ENCODE measurements at regions not wholly inside any gene's neighbourhood (a gene's known extent, or its start where the extent isn't known, plus 50 kb on each side); places are given as distances from the start of the nearest gene placed in this dataset.

DNA sequence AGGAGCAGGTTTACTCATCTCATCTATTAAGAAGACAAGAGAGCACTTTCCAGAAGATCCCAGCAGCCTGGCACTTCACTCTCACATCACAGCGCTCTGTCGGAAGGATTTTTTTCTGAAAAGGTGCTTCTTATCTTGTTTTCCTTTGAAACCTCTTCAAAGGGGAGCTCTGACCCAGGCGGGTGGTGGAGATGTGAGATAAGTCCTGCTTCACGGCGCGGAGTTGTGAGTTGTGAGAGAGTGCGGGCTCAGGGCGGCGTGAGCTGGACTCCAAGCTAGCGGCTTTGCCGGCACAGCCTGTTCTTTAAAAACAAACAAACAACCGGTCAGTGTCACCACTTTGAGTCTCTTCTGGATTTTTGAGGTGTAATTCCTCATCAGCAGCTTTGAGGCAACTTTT is 169.0 kb upstream of the ARGLU1 start:
- TF ChIP-seq, protein P1, sequence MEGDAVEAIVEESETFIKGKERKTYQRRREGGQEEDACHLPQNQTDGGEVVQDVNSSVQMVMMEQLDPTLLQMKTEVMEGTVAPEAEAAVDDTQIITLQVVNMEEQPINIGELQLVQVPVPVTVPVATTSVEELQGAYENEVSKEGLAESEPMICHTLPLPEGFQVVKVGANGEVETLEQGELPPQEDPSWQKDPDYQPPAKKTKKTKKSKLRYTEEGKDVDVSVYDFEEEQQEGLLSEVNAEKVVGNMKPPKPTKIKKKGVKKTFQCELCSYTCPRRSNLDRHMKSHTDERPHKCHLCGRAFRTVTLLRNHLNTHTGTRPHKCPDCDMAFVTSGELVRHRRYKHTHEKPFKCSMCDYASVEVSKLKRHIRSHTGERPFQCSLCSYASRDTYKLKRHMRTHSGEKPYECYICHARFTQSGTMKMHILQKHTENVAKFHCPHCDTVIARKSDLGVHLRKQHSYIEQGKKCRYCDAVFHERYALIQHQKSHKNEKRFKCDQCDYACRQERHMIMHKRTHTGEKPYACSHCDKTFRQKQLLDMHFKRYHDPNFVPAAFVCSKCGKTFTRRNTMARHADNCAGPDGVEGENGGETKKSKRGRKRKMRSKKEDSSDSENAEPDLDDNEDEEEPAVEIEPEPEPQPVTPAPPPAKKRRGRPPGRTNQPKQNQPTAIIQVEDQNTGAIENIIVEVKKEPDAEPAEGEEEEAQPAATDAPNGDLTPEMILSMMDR (IDR thresholded peaks at IDR 0.05): no peak
- no peak for TF ChIP-seq POLR2A (IDR thresholded peaks at IDR 0.05)
